Cardiac fibroblast (primary cell): ENCODE measurements at regions not wholly inside any gene's neighbourhood (a gene's known extent, or its start where the extent isn't known, plus 50 kb on each side); places are given as distances from the start of the nearest gene placed in this dataset.

Source experiments
- DNase-seq, 2 donors: peaks; one replicate each; pipeline versions ENCODE4 v3.0.0 to v3.0.0-alpha.2; 2010; ENCODE audit warnings: low read depth in 2 of 2
- H3K4me3 ChIP-seq, 2 donors: replicated peaks in 1 of 2; 1 replicate in 1 of 2; 2 replicates in 1 of 2; pipeline ENCODE4 v1.5.1; 2011; ENCODE audit warnings: low read depth in 2 of 2, low read length in 2 of 2, mild to moderate bottlenecking in 2 of 2, moderate library complexity in 1 of 2
- CTCF ChIP-seq: IDR thresholded peaks from one replicate; pipeline ENCODE4 v1.5.1; 2011; ENCODE audit warnings: low read depth, mild to moderate bottlenecking, low read length, inconsistent platforms

GRCh38 chr9:119951591-119951990 is 582.4 kb upstream of the BRINP1 start:
- DNase-seq, result no peak
- no peak for TF ChIP-seq CTCF
- no peak overlapping the region for H3K4me3 ChIP-seq

GRCh38 chr9:119951090-119951489 is 581.9 kb upstream of the BRINP1 start:
- DNase-seq, result peak in 1 of 2 donors; percentile 34

GRCh38 chr9:119945686-119946085 is 576.5 kb upstream of the BRINP1 start:
- no peak for TF ChIP-seq CTCF
- DNase-seq, result no peak
- H3K4me3 ChIP-seq, result no peak overlapping the region

More at GRCh38 chr9:119951090-119951489, 581.9 kb upstream of the BRINP1 start:
- no peak for TF ChIP-seq CTCF
- no peak overlapping the region for H3K4me3 ChIP-seq

- TF ChIP-seq CTCF, result no peak
- DNase-seq, result no peak
- H3K4me3 ChIP-seq, result no peak overlapping the region
Measured at GRCh38 chr9:119941091-119941490, 571.9 kb upstream of the BRINP1 start.

- no peak for DNase-seq
- TF ChIP-seq CTCF, result no peak
- no peak overlapping the region for H3K4me3 ChIP-seq
Measured at GRCh38 chr9:119938871-119939270, 569.6 kb upstream of the BRINP1 start.

- no peak for DNase-seq
- TF ChIP-seq CTCF, result no peak
- no peak overlapping the region for H3K4me3 ChIP-seq
Measured at GRCh38 chr9:119934497-119934896, 565.3 kb upstream of the BRINP1 start.

GRCh38 chr9:119933191-119933590 is 564.0 kb upstream of the BRINP1 start:
- H3K4me3 ChIP-seq, result no peak overlapping the region
- no peak for TF ChIP-seq CTCF
- DNase-seq, result no peak
